Activated CD8-positive, alpha-beta memory T cell treated with anti-CD3 and anti-CD28 coated beads, Interleukin-2, amount 10 ng/mL, durations not matched to agents 7 days and 5 days (primary cell): ENCODE measurements at regions not wholly inside any gene's neighbourhood (a gene's known extent, or its start where the extent isn't known, plus 50 kb on each side); places are given as distances from the start of the nearest gene placed in this dataset.
A peak's percentile ranks its signal among the peaks of the same experiment; 100 is the strongest.

Source experiments
- ATAC-seq: fragments of 150-1000 bp; cut with Tn5 transposase; one replicate; pipeline ENCODE4 v1.10.0; 2021; ENCODE audit warnings: moderate library complexity
- CTCF ChIA-PET: fragments of 350-600 bp; sonication (Branson Sonifier 250); formaldehyde crosslinking; loops from one replicate; lab custom pipeline; 2021; ENCODE audit warnings: antibody characterized with exemption; lab: Charles Lee
- DNase-seq: peaks from one replicate; pipeline ENCODE4 v3.0.0-alpha.2; 2020
- H3K27ac Mint-ChIP-seq: one replicate; pipeline ENCODE4 v1.8.0; 2021; ENCODE audit warnings: mild to moderate bottlenecking, mixed read lengths
- H3K27me3 Mint-ChIP-seq: one replicate; pipeline ENCODE4 v1.8.0; 2021; ENCODE audit warnings: mixed read lengths
- H3K36me3 Mint-ChIP-seq: one replicate; pipeline ENCODE4 v1.8.0; 2021; ENCODE audit warnings: mild to moderate bottlenecking, mixed read lengths
- H3K4me1 Mint-ChIP-seq: one replicate; pipeline ENCODE4 v1.8.0; 2021; ENCODE audit warnings: mixed read lengths
- H3K4me3 Mint-ChIP-seq: one replicate; pipeline ENCODE4 v1.8.0; 2021; ENCODE audit warnings: mild to moderate bottlenecking, moderate library complexity, mixed read lengths
- H3K9me3 Mint-ChIP-seq: one replicate; pipeline ENCODE4 v1.8.0; 2022; ENCODE audit warnings: low read depth, mixed read lengths

GRCh38 chr2:217163987-217164386 lies 304.1 kb upstream of the TNP1 start:
- CTCF ChIA-PET: no interaction called here
- H3K4me1 Mint-ChIP-seq: peaks cover 10% of the 10 kb centered on the region
- ATAC-seq (no peak), DNase-seq (no peak)
- no peaks in the 10 kb centered on the region for H3K36me3 Mint-ChIP-seq
- H3K4me3 Mint-ChIP-seq: no peak overlapping the region
- H3K27ac Mint-ChIP-seq: no peak overlapping the region
- H3K27me3 Mint-ChIP-seq: peaks cover 8% of the 10 kb centered on the region
- no peaks in the 10 kb centered on the region for H3K9me3 Mint-ChIP-seq

GRCh38 chr2:217162533-217162932 lies 302.7 kb upstream of the TNP1 start:
- H3K4me3 Mint-ChIP-seq: no peak overlapping the region
- CTCF ChIA-PET: interaction anchor here (1.1 to 1.5 kb wide), 2 partner anchors 14 to 349 kb away, joined by 3 to 4 read pairs; no protein-coding TSS in a partner anchor
- H3K4me1 Mint-ChIP-seq: peaks cover 10% of the 10 kb centered on the region
- H3K36me3 Mint-ChIP-seq: no peaks in the 10 kb centered on the region
- H3K27me3 Mint-ChIP-seq: peaks cover 8% of the 10 kb centered on the region
- ATAC-seq (peak; percentile 51), DNase-seq (peak; percentile 66)
- no peak overlapping the region for H3K27ac Mint-ChIP-seq
- H3K9me3 Mint-ChIP-seq: no peaks in the 10 kb centered on the region

- DNase-seq: no peak
- Mint-ChIP-seq H3K36me3 (no peaks in the 10 kb centered on the region), H3K27ac (no peak overlapping the region), H3K4me1 (peaks cover 10% of the 10 kb centered on the region), H3K4me3 (no peak overlapping the region), H3K27me3 (peaks cover 5% of the 10 kb centered on the region), H3K9me3 (no peaks in the 10 kb centered on the region)
- CTCF ChIA-PET: no interaction called here
- no peak for ATAC-seq
These were observed 301.4 kb upstream of the TNP1 start for GRCh38 chr2:217160978-217161973.

GRCh38 chr2:217160103-217160743 lies 300.4 kb upstream of the TNP1 start:
- Mint-ChIP-seq H3K4me1 (peaks cover 10% of the 10 kb centered on the region), H3K36me3 (no peaks in the 10 kb centered on the region), H3K27me3 (peaks cover 5% of the 10 kb centered on the region), H3K9me3 (no peaks in the 10 kb centered on the region), H3K4me3 (no peak overlapping the region), H3K27ac (no peak overlapping the region)
- no peak for ATAC-seq
- DNase-seq: no peak
- CTCF ChIA-PET: no interaction called here

GRCh38 chr2:217158928-217159327 lies 299.1 kb upstream of the TNP1 start:
- Mint-ChIP-seq H3K4me3 (no peak overlapping the region), H3K4me1 (peaks cover 10% of the 10 kb centered on the region), H3K36me3 (no peaks in the 10 kb centered on the region), H3K27ac (no peak overlapping the region), H3K9me3 (no peaks in the 10 kb centered on the region), H3K27me3 (peaks cover 2% of the 10 kb centered on the region)
- CTCF ChIA-PET: no interaction called here
- ATAC-seq (no peak), DNase-seq (no peak)

- ATAC-seq: no peak
- CTCF ChIA-PET: interaction anchor here (1.3 kb wide), 1 partner anchor 459 kb away, joined by 3 read pairs; no protein-coding TSS in a partner anchor
- H3K27me3 Mint-ChIP-seq: peaks cover 2% of the 10 kb centered on the region
- H3K36me3 Mint-ChIP-seq: no peaks in the 10 kb centered on the region
- peaks cover 7% of the 10 kb centered on the region for H3K4me1 Mint-ChIP-seq
- H3K27ac Mint-ChIP-seq: no peak overlapping the region
- H3K9me3 Mint-ChIP-seq: no peaks in the 10 kb centered on the region
- no peak overlapping the region for H3K4me3 Mint-ChIP-seq
- DNase-seq: no peak
These were observed 297.7 kb upstream of the TNP1 start for GRCh38 chr2:217157581-217157980.

GRCh38 chr2:217156801-217157200 lies 296.9 kb upstream of the TNP1 start:
- CTCF ChIA-PET: no interaction called here
- Mint-ChIP-seq H3K9me3 (no peaks in the 10 kb centered on the region), H3K36me3 (no peaks in the 10 kb centered on the region), H3K27ac (no peak overlapping the region), H3K4me1 (peaks cover 2% of the 10 kb centered on the region), H3K4me3 (no peak overlapping the region), H3K27me3 (peaks cover 2% of the 10 kb centered on the region)
- ATAC-seq (no peak), DNase-seq (no peak)

GRCh38 chr2:217154923-217155322 lies 295.1 kb upstream of the TNP1 start:
- no peak overlapping the region for H3K4me3 Mint-ChIP-seq
- DNase-seq: no peak
- H3K27ac Mint-ChIP-seq: no peak overlapping the region
- H3K36me3 Mint-ChIP-seq: no peaks in the 10 kb centered on the region
- CTCF ChIA-PET: no interaction called here
- H3K4me1 Mint-ChIP-seq: no peaks in the 10 kb centered on the region
- no peaks in the 10 kb centered on the region for H3K9me3 Mint-ChIP-seq
- no peak for ATAC-seq
- no peaks in the 10 kb centered on the region for H3K27me3 Mint-ChIP-seq

- no peaks in the 10 kb centered on the region for H3K9me3 Mint-ChIP-seq
- H3K27ac Mint-ChIP-seq: no peak overlapping the region
- CTCF ChIA-PET: no interaction called here
- no peak overlapping the region for H3K4me3 Mint-ChIP-seq
- H3K4me1 Mint-ChIP-seq: no peaks in the 10 kb centered on the region
- ATAC-seq (no peak), DNase-seq (no peak)
- H3K36me3 Mint-ChIP-seq: no peaks in the 10 kb centered on the region
- H3K27me3 Mint-ChIP-seq: no peaks in the 10 kb centered on the region
These were observed 293.6 kb upstream of the TNP1 start for GRCh38 chr2:217153510-217153909.

- CTCF ChIA-PET: no interaction called here
- Mint-ChIP-seq H3K27ac (no peak overlapping the region), H3K4me1 (no peaks in the 10 kb centered on the region), H3K4me3 (no peak overlapping the region), H3K9me3 (no peaks in the 10 kb centered on the region), H3K36me3 (no peaks in the 10 kb centered on the region), H3K27me3 (no peaks in the 10 kb centered on the region)
- ATAC-seq: no peak
- DNase-seq: no peak
These were observed 293.0 kb upstream of the TNP1 start for GRCh38 chr2:217152831-217153230.

GRCh38 chr2:217151509-217152206 lies 291.8 kb upstream of the TNP1 start:
- DNase-seq: no peak
- Mint-ChIP-seq H3K27ac (no peak overlapping the region), H3K4me3 (no peak overlapping the region), H3K4me1 (no peaks in the 10 kb centered on the region), H3K9me3 (no peaks in the 10 kb centered on the region), H3K27me3 (no peaks in the 10 kb centered on the region), H3K36me3 (no peaks in the 10 kb centered on the region)
- CTCF ChIA-PET: no interaction called here
- no peak for ATAC-seq

GRCh38 chr2:217150236-217150635 lies 290.4 kb upstream of the TNP1 start:
- Mint-ChIP-seq H3K36me3 (no peaks in the 10 kb centered on the region), H3K4me3 (no peak overlapping the region), H3K27ac (no peak overlapping the region), H3K9me3 (no peaks in the 10 kb centered on the region), H3K4me1 (no peaks in the 10 kb centered on the region), H3K27me3 (no peaks in the 10 kb centered on the region)
- ATAC-seq: no peak
- CTCF ChIA-PET: no interaction called here
- no peak for DNase-seq

- Mint-ChIP-seq H3K36me3 (no peaks in the 10 kb centered on the region), H3K4me3 (no peak overlapping the region), H3K27me3 (no peaks in the 10 kb centered on the region), H3K9me3 (no peaks in the 10 kb centered on the region), H3K4me1 (no peaks in the 10 kb centered on the region), H3K27ac (no peak overlapping the region)
- ATAC-seq (no peak), DNase-seq (no peak)
- CTCF ChIA-PET: interaction anchor here (1.2 kb wide), 1 partner anchor 13 kb away, joined by 3 read pairs; no protein-coding TSS in a partner anchor
These were observed 289.3 kb upstream of the TNP1 start for GRCh38 chr2:217149087-217149660.
